HG03565 (cell line): ENCODE measurements at regions not wholly inside any gene's neighbourhood (a gene's known extent, or its start where the extent isn't known, plus 50 kb on each side); places are given as distances from the start of the nearest gene placed in this dataset.

Source experiments
- ATAC-seq: cut with Tn5 transposase; IDR thresholded peaks from one replicate; pipeline ENCODE4 v1.9.1; 2021; ENCODE audit warnings: mild to moderate bottlenecking, moderate library complexity; ENCODE audit not compliant: unreplicated experiment

- no peak for ATAC-seq
Measured at GRCh38 chr13:64420181-64420580, 2810.0 kb downstream of the PCDH9 start.

DNA sequence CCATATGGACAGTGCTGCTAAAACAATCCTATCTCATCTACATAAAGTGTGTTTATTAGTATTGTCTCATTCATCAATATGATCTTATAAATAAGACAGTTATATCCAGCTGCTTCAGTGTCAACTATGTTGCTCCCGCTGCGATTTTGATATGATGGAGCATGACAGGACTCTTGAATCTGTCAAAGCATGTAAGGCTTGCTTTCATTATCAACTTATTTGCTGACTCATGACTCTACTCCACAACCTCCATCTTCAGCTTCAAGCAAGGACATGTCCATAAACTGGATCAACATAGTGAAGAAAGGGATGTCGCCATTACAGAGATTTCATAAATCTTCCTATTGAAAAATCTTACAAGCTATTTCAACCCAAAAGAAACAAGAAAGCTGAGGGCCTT lies 2812.6 kb downstream of the PCDH9 start:
- ATAC-seq: no peak

- ATAC-seq: no peak
Measured at GRCh38 chr13:64414381-64414780, 2815.8 kb downstream of the PCDH9 start.

GRCh38 chr13:64413529-64413928 lies 2816.6 kb downstream of the PCDH9 start:
- no peak for ATAC-seq

DNA sequence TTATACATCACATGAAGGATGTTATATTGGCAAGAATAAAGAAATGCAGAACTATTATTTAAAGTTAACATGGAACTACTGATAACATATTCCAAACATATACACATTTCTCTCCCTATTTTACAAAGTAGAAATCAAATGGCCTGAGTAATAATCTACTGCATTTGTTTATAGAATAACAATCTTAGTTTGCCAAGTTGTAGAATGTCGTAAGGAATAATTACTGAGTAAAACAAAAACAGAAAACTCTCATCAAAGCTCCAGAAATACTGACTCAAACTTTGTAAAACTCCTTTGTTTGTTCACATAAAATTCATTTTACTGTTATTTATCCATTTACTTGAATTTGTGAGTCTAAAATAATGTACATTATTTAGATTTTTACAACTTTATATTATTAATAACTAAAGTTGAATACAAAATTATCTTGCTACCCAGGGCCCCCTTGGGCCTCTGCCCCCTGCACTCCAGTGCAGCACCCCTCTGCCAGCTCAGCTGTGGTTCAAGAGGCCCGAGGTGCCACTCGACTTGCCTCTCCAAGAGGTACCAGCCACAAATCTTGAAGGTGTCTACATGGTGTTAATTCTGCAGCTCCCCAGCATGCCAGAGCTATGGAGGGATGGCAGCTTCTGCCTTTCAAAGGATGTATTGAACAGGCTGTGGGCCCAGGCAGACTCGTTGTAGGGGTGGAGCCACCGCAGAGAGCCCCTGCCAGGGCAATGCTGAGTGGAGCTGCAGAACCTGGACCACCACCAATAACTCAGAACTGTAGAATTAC lies 2819.7 kb downstream of the PCDH9 start:
- ATAC-seq: no peak

GRCh38 chr13:64397701-64398100 lies 2832.4 kb downstream of the PCDH9 start:
- ATAC-seq: no peak

GRCh38 chr13:64377606-64378005 lies 2852.5 kb downstream of the PCDH9 start:
- no peak for ATAC-seq

DNA sequence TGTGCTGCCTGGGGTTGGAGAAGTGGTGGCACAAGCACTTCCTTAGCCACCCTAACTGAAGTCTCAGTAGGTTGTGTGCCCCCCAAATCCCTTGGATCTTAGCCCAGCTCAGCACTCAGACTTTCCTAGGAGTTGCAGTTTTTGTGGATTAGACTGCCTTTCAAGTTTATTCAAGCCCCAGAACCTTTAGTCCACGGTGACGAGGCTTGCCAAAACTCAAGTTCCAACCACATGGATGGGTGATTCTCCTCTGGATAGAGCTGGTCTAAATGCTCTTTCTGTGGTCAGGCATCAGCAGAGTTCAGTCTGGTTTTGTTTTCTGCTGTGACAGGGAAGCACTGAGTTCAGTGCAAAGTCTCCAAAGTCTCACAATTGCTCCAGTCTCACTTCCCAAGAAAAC lies 2858.7 kb downstream of the PCDH9 start:
- ATAC-seq: no peak

GRCh38 chr13:64371045-64371444 lies 2859.1 kb downstream of the PCDH9 start:
- ATAC-seq: no peak

GRCh38 chr13:64369121-64369520 lies 2861.0 kb downstream of the PCDH9 start:
- no peak for ATAC-seq

DNA sequence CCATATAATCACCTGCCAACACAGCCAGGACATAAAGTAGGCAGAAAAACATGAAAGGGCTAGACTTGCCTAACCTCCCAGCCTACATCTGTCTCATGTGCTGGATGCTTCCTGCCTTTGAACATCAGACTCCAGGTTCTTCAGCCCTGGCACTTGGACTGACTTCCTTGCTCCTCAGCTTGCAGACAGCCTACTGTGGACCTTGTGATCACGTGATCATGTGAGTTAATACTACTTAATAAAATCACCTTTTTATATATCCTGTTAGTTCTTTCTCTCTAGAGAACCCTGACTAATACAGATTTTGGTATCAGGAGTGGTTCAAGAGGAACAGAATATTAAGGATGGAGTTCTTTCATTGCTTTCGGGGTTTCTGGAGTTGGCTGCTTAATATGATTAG lies 2867.6 kb downstream of the PCDH9 start:
- ATAC-seq: no peak

- ATAC-seq: no peak
Measured at GRCh38 chr13:64347664-64348063, 2882.5 kb downstream of the PCDH9 start.

DNA sequence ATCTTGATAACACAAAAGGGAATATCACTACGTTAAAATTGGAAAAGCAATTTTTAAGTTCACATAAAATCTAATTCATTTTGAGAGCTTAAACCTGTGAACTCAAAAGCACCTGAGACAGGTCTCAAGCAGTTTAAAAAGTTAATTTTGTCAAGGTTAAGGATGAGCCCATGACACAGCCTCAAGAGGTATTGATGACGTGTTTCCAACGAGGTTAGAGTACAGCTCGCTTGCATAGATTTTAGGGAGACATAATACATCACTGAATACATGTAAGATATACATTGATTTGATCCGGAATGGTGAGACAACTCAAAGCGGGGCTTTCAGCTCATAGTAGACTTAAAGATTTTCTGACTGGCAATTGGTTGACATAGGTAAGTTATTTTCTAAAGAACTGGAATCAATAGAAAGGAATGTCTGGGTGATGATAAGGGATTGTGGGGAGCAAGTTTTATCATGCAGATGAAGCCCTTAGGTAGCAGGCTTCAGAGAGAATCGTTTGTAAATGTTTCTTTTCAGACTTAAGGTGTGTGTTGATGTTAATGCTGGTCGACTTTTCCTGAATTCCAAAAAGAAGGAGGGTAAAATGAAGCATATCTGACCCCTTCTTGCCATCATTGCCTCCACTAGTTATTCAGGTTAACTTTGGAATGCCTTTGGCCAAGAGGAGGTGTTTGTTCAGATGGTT lies 2890.6 kb downstream of the PCDH9 start:
- no peak for ATAC-seq

DNA sequence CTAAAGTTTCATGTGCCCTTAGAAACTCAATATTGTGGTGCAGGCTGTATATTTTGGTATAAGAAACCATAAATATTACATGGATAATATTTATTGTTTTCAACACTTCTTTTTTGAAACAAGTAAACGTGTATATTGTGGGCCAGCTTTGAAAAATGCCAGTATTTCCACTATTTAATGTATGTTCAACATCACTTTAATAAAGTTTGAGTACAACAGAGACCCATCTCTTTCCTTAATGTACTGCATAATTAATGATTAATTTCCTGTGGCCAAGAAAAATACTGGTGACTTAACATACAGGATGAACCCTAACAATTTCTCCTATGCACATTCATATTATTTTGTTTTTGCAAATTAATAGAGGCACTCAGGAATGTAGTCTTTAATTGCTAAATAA lies 2891.5 kb downstream of the PCDH9 start:
- ATAC-seq: no peak

DNA sequence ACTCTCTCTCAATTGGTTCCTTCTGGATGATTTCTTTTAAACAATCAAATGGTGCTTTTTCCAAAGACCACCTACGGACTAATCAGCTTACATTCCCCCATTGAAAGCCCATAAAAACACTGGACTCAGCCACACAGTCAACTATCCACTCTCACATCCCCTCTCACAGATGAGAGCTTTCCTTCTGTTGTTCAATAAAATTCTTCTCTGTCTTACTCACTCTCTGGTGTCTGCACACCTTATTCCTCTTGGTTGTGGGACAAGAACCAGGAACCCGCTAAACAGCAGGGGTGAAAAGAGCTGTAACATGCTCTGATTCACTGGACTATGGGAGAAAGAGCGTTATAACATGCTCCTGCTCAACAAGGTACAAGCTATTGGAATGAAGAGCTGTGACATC lies 2896.2 kb downstream of the PCDH9 start:
- no peak for ATAC-seq

DNA sequence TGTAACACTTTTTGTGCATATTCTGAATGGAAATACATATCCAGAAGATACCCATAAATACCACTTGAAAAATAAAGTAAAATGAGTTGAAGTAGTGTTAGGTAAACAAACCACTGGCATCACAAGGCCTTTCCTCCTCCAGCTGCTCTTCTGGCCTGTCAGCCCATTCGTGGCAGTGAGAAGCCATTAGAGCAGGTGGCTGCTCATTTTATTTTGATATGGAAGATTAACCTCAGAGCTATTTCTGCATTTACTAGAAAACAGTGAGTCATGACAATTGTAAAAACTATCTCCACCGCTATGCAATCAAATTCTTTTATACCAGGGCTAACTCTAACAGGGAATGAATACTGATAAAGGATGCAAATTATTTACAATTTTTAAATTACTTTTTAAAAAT lies 2898.1 kb downstream of the PCDH9 start:
- ATAC-seq: no peak

DNA sequence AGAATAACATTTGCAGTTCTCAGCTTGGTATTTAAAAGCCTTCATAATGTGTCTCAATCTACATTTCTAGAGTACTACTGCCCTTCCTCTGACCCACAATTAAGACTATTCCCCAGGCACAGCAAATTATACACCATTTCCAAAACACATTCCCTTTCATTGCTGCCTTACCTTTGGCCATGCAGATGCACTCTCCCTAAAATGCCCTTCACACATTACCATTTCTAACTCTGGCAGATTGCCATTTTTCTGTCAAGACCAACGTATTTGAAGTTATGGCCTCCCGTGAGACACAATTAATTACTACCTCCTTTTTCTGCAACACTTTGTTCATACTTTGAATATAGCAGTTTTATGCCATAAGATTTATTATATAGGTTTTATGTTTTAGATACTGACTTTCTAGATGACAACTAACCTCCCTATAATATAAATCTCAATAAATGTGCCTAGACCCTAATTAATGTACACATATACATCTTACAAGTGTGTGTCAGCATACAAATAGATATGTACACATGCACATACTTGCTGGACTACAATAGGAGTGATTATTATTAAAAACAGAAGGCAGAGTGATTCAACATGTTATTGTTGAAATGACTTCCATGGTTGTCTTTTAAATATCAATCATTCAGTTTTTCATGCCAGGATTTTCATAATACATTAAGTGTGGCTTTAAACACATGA lies 2902.5 kb downstream of the PCDH9 start:
- ATAC-seq: no peak

DNA sequence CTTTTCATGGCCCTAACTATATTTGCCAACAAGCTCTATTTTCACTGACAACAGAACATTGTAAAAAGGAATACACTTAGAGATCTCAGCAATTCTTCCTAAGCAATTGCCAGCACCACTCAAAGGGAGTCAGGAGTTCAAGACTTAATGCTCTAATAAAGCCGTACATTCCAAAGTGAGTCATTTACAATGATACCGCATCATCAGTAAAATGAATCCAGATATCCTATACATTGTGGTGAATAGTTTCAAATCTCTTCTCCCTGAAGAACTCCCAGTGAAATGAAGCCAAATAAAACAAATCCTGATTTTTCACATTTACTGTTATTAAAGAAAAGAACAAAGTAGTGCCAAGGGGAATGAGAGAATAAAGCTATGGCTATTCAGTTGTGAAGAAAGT lies 2898.7 kb upstream of the PCDH20 start:
- no peak for ATAC-seq

DNA sequence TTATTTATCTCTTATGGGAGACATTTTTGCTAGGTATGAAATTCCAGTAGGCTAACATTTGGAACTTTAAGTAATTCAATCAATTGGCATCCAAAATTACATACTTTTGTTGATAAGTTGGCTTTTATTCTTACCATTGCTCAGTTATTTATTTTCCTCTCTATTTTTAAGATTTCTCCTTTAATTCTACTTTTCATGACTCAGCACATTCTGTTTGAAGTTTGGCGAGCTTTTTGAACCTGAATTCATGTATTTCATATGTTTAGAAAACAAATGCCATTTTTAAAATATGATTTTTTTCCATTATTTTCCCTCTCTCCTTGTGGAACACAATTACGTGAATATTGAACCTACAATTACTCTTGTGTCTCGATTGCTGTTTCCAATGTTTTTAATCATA lies 2896.3 kb upstream of the PCDH20 start:
- no peak for ATAC-seq

GRCh38 chr13:64311112-64311511 lies 2895.5 kb upstream of the PCDH20 start:
- ATAC-seq: no peak

DNA sequence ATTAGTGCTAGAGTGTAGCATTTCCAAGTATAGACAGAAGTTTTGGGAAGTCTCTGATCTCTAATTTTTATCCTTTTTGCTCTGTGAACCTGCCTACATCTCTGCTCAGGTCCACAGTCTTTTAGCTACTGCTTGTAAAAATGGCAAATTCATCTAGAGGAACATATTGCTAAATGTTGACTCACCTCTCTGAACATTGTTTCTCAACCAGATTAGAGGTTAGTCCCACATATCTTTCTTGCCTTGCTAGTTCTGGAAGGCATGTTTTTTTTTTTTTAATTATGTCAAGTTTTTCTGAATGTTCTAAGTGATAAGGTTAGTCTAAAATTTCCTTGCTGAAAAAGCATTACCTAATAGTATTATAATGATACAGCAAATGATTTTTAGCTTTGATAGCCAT lies 2889.6 kb upstream of the PCDH20 start:
- no peak for ATAC-seq

DNA sequence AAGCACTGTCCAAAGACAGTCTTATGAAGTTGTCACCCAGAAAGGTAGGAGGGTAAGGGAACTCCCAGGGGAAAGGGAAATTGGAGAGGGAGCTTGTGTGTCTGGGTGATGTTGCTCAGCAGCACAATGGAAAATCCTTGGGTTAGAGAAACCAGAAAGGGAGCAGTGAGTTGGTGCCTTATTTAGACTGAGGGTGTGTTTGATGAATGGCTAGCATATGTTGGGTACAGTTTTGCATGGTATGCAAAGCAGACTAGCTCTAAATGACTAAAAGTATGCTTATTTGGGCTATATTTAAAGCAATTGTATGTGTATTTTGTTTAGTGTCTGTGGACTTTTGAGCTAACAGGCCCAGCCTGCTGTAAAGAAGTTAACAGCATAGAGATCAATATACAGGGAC lies 2884.6 kb upstream of the PCDH20 start:
- ATAC-seq: no peak
